ENCODE measurements at regions not wholly inside any gene's neighbourhood (a gene's known extent, or its start where the extent isn't known, plus 50 kb on each side); places are given as distances from the start of the nearest gene placed in this dataset.
"Not testable (repeated sequence)": the region's sequence is repeated elsewhere in the genome, so short reads cannot be mapped to it uniquely, and the experiment has no call there.

- H3K27me3 ChIP-seq, H3K4me3 ChIP-seq, H3K27ac ChIP-seq, DNase-seq, H3K36me3 ChIP-seq, H3K9me3 ChIP-seq, H3K4me1 ChIP-seq: not testable (repeated sequence)
- TF ChIP-seq, protein P1, sequence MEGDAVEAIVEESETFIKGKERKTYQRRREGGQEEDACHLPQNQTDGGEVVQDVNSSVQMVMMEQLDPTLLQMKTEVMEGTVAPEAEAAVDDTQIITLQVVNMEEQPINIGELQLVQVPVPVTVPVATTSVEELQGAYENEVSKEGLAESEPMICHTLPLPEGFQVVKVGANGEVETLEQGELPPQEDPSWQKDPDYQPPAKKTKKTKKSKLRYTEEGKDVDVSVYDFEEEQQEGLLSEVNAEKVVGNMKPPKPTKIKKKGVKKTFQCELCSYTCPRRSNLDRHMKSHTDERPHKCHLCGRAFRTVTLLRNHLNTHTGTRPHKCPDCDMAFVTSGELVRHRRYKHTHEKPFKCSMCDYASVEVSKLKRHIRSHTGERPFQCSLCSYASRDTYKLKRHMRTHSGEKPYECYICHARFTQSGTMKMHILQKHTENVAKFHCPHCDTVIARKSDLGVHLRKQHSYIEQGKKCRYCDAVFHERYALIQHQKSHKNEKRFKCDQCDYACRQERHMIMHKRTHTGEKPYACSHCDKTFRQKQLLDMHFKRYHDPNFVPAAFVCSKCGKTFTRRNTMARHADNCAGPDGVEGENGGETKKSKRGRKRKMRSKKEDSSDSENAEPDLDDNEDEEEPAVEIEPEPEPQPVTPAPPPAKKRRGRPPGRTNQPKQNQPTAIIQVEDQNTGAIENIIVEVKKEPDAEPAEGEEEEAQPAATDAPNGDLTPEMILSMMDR (IDR thresholded peaks at IDR 0.05), result peak in 5 of 6 experiments; percentile 36 to 70 (median 49)
Measured at GRCh38 chr16:15219679-15220615, 125.9 kb upstream of the RRN3 start.

DNA sequence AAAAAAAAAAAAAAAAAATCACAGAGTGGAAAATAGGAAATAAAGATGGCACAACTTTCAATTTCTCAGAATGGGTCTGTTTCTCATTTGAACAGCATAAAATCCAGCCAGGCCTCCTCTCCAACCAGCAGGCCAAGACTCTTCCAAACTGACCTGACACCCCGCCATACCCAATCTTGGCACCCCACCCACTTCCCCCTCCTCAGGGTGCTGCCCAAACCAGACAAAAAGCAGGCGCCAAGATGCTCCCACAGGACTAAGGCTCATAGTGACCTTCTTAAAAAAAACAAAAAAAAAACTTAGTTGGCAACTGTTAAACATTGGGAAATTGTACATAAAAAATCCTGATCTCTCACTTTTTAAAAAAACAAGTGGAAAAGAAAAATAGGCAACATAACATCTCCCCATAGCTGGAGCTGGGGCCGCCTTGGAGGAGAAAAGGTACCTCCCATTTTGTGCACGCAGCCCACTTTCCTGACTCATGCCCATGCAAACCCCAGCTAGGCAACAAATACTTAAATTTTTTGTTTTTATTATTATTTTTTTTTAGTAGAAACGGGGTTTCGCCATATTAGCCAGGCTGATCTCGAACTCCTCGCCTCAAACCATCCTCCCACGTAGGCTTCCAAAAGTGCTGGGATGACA is 124.9 kb upstream of the RRN3 start:
- not testable (repeated sequence) for H3K36me3 ChIP-seq

DNA sequence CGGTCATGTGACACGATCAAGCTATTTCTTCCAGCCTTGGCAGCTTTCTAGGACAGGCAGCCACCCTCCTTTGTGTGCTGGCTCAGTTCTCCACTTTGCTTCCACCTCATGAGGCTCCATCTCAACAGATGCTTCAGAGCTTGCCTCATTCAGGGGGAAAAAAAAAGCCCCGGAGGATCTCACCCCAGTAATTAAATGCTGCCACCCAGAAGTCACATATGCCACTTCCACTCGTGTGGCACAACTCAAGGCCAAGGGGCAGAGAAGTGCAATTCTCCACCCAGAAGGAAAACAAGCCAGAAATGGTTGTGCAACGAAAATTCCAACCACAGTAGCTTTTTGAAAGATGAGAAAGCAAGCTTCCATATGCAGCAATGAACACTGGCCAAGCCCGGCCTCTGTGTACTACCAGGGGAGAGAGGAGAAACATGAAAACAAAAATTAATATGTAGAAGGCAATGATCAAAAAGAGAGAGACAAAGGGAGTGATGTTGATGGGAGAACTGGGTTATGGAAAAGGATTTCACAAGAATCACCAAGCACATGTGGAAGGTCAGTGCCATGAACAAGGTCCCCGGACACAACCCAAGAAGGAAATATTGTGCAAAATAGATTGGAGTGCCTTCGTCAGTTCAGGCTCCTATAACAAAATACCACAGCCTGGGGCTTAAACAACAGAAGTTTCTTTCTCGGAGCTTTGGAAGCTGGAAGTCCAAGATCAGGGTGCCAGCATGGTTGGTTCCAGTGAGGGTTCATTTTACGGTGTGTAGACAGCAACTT is 113.3 kb upstream of the RRN3 start:
- H3K4me1 ChIP-seq, DNase-seq, H3K9me3 ChIP-seq, H3K27ac ChIP-seq, H3K36me3 ChIP-seq, H3K27me3 ChIP-seq, H3K4me3 ChIP-seq: not testable (repeated sequence)

More for the DNA sequence above, 124.9 kb upstream of the RRN3 start:
- DNase-seq, H3K27me3 ChIP-seq, H3K9me3 ChIP-seq, H3K4me3 ChIP-seq, H3K4me1 ChIP-seq, H3K27ac ChIP-seq: not testable (repeated sequence)

- not testable (repeated sequence) for H3K27me3 ChIP-seq, H3K4me3 ChIP-seq, H3K36me3 ChIP-seq, DNase-seq, H3K27ac ChIP-seq, H3K4me1 ChIP-seq, H3K9me3 ChIP-seq
Measured at GRCh38 chr16:15206439-15206838, 112.4 kb upstream of the RRN3 start.

DNA sequence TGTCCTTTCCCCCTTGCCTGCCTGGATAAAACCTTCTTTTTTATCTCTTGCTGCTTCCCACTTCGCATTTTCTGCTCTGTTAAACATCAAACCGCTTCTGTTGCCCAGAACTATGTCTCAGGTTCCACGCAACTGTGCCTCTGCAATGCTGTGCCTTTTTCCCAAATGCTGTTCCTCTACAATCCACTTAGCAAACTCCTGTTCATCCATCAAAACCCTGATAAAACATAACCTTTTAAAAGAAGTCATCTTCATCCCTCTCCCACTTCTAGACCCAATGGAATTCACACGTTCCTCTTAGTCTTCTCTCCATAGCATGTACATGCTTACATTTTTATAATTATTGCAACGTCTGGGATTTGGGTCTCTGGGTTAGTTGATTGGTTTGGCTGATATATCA is 111.9 kb upstream of the RRN3 start:
- not testable (repeated sequence) for H3K27me3 ChIP-seq, H3K4me1 ChIP-seq, H3K4me3 ChIP-seq, H3K36me3 ChIP-seq, DNase-seq, H3K9me3 ChIP-seq, H3K27ac ChIP-seq

- H3K27ac ChIP-seq, DNase-seq, H3K4me1 ChIP-seq, H3K4me3 ChIP-seq, H3K36me3 ChIP-seq, H3K27me3 ChIP-seq, H3K9me3 ChIP-seq: not testable (repeated sequence)
Measured at GRCh38 chr16:15204571-15204970, 110.5 kb upstream of the RRN3 start.

DNA sequence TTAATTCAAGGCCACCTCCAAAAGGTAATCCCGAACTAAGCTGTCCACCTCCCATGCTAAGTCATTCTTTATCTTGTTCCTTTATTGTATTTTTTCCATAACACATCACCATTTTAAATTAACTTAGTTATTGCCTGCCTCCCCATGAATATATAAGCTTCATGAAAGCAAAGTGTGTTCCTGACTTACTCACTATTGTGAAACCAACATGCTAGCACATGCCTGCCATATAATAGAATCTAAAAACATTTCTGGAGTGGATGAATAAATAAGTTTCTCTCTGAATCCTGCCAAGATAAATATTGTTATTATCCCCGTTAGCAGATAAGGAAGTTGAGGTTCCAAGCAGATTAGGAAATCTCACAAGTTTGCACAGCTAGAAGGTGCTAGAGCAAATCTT is 98.7 kb upstream of the RRN3 start:
- H3K27ac ChIP-seq, H3K9me3 ChIP-seq, H3K27me3 ChIP-seq, DNase-seq, H3K4me3 ChIP-seq, H3K4me1 ChIP-seq, H3K36me3 ChIP-seq: not testable (repeated sequence)

- DNase-seq, H3K36me3 ChIP-seq, H3K9me3 ChIP-seq, H3K27me3 ChIP-seq, H3K4me3 ChIP-seq, H3K4me1 ChIP-seq, H3K27ac ChIP-seq: not testable (repeated sequence)
Measured at GRCh38 chr16:15192197-15192596, 98.1 kb upstream of the RRN3 start.

- not testable (repeated sequence) for H3K27ac ChIP-seq, H3K4me1 ChIP-seq, H3K27me3 ChIP-seq, H3K9me3 ChIP-seq, DNase-seq, H3K4me3 ChIP-seq, H3K36me3 ChIP-seq
Measured at GRCh38 chr16:15189478-15189877, 95.4 kb upstream of the RRN3 start.
